HepG2 (cell line): ENCODE measurements at regions not wholly inside any gene's neighbourhood (a gene's known extent, or its start where the extent isn't known, plus 50 kb on each side); places are given as distances from the start of the nearest gene placed in this dataset.

ENCODE experiments used
- CTCF ChIP-seq: sonication (generic); formaldehyde crosslinking; IDR thresholded peaks from 2 replicates; pipeline ENCODE4 v1.5.0; 2020; ENCODE audit warnings: mild to moderate bottlenecking, missing genetic modification reagents, moderate library complexity
- EP300 ChIP-seq, 3 experiments: sonication (generic) in 1 of 3; formaldehyde crosslinking in 1 of 3; IDR thresholded peaks; 2 replicates each; pipeline versions ENCODE4 v1.5.1 to v1.6.1; 2011 to 2020; ENCODE audit warnings: low read depth in 2 of 3, low read length in 2 of 3, borderline replicate concordance in 1 of 3, improper control_type of control experiment in 1 of 3, mild to moderate bottlenecking in 1 of 3, missing genetic modification reagents in 1 of 3, moderate library complexity in 1 of 3
- EZH2 ChIP-seq: conservative IDR thresholded peaks from 2 replicates; pipeline ENCODE4 v1.6.1; 2012; ENCODE audit warnings: mild to moderate bottlenecking, low read depth, low read length, moderate library complexity
- FOXJ3 ChIP-seq: sonication (generic); formaldehyde crosslinking; IDR thresholded peaks from 2 replicates; pipeline ENCODE4 v1.4.0; 2020; ENCODE audit warnings: missing genetic modification reagents, mild to moderate bottlenecking, borderline replicate concordance
- HNRNPL ChIP-seq: fragments of 200-400 bp; formaldehyde crosslinking; IDR thresholded peaks from 2 replicates; pipeline ENCODE4 v1.6.1; 2017; ENCODE audit warnings: mild to moderate bottlenecking, low read depth, low read length
- KMT2B ChIP-seq: IDR thresholded peaks from 2 replicates; pipeline ENCODE4 v1.6.1; 2016; ENCODE audit warnings: missing genetic modification reagents, missing compliant biosample characterization
- NR3C1 ChIP-seq: sonication (generic); formaldehyde crosslinking; IDR thresholded peaks from 2 replicates; pipeline ENCODE4 v1.4.0; 2020; ENCODE audit warnings: missing genetic modification reagents
- SIN3B ChIP-seq: fragments of 150-350 bp; IDR thresholded peaks from 2 replicates; pipeline ENCODE4 v1.6.1; 2014; ENCODE audit warnings: low read length
- ZNF124 ChIP-seq: sonication (generic); formaldehyde crosslinking; IDR thresholded peaks from 2 replicates; pipeline ENCODE4 v1.4.0; 2020; ENCODE audit warnings: missing genetic modification reagents
- ZNF577 ChIP-seq: sonication (generic); formaldehyde crosslinking; IDR thresholded peaks from 2 replicates; pipeline ENCODE4 v1.4.0; 2020; ENCODE audit warnings: mild to moderate bottlenecking, low read depth, missing genetic modification reagents, borderline replicate concordance
- ZNF776 ChIP-seq: sonication (generic); formaldehyde crosslinking; IDR thresholded peaks from 2 replicates; pipeline ENCODE4 v1.4.0; 2020; ENCODE audit warnings: mild to moderate bottlenecking, missing genetic modification reagents
- ZSCAN5A ChIP-seq: sonication (generic); formaldehyde crosslinking; IDR thresholded peaks from 2 replicates; pipeline ENCODE4 v1.8.0; 2022; ENCODE audit warnings: mild to moderate bottlenecking, missing genetic modification reagents, borderline replicate concordance

- TF ChIP-seq ZNF776 (CRISPR knock-in tag) (no peak), EZH2 (no peak), ZSCAN5A (CRISPR knock-in tag) (no peak), CTCF (CRISPR knock-in tag) (no peak), ZNF124 (CRISPR knock-in tag) (no peak), HNRNPL (no peak), KMT2B (CRISPR knock-in tag) (no peak), EP300 (IDR thresholded peaks at IDR 0.05; ENCODE audit: low read depth in 2 of 2, low read length in 2 of 2) (no peak), EP300 (CRISPR knock-in tag; IDR thresholded peaks at IDR 0.05; ENCODE audit: borderline replicate concordance) (no peak), SIN3B (no peak), FOXJ3 (CRISPR knock-in tag) (no peak), NR3C1 (CRISPR knock-in tag) (no peak), ZNF577 (CRISPR knock-in tag) (no peak)
Measured at GRCh38 chr17:83177611-83178532, 98.5 kb downstream of the METRNL start.
